Epithelial cell of proximal tubule (primary cell): ENCODE measurements at regions not wholly inside any gene's neighbourhood (a gene's known extent, or its start where the extent isn't known, plus 50 kb on each side); places are given as distances from the start of the nearest gene placed in this dataset.

ENCODE experiments used
- DNase-seq: peaks from one replicate; pipeline ENCODE4 v3.0.0-alpha.2; 2011; ENCODE audit warnings: low read depth
- H3K4me3 ChIP-seq: 2 replicates; pipeline ENCODE4 v1.5.1; 2011; ENCODE audit warnings: low read depth, mild to moderate bottlenecking, low read length
- TF ChIP-seq, protein P1 (sequence below): conservative IDR thresholded peaks from 2 replicates; pipeline ENCODE4 v1.5.1; 2012; ENCODE audit warnings: low read depth, mild to moderate bottlenecking, low read length

DNA sequence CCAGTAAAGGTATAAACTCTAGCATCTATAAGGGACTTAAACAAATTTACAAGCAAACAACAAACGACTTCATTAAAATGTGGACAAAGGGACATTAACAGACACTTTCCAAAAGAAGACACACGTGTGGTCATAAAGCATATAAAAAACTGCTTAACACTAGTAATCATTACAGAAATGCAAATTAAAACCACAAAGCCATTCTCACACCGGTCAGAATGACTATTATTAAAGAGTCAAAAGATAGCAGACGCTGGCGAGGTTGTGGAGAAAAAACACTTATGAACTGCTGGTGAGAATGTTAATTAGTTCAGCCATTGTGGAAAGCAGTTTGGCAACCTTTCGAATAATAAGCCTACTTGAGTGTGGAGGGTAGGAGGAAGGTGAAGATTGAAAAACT, 217.1 kb upstream of the DLGAP1 start:
- TF ChIP-seq, protein P1, sequence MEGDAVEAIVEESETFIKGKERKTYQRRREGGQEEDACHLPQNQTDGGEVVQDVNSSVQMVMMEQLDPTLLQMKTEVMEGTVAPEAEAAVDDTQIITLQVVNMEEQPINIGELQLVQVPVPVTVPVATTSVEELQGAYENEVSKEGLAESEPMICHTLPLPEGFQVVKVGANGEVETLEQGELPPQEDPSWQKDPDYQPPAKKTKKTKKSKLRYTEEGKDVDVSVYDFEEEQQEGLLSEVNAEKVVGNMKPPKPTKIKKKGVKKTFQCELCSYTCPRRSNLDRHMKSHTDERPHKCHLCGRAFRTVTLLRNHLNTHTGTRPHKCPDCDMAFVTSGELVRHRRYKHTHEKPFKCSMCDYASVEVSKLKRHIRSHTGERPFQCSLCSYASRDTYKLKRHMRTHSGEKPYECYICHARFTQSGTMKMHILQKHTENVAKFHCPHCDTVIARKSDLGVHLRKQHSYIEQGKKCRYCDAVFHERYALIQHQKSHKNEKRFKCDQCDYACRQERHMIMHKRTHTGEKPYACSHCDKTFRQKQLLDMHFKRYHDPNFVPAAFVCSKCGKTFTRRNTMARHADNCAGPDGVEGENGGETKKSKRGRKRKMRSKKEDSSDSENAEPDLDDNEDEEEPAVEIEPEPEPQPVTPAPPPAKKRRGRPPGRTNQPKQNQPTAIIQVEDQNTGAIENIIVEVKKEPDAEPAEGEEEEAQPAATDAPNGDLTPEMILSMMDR: no peak
- no peak for DNase-seq
- no peak overlapping the region for H3K4me3 ChIP-seq

GRCh38 chr18:4658804-4659203, 203.7 kb upstream of the DLGAP1 start:
- no peak for DNase-seq
- TF ChIP-seq, protein P1: no peak

GRCh38 chr18:4653418-4653817, 198.3 kb upstream of the DLGAP1 start:
- TF ChIP-seq, protein P1: no peak
- no peak for DNase-seq
- H3K4me3 ChIP-seq: no peak overlapping the region

More at GRCh38 chr18:4658804-4659203, 203.7 kb upstream of the DLGAP1 start:
- H3K4me3 ChIP-seq: no peak overlapping the region

DNA sequence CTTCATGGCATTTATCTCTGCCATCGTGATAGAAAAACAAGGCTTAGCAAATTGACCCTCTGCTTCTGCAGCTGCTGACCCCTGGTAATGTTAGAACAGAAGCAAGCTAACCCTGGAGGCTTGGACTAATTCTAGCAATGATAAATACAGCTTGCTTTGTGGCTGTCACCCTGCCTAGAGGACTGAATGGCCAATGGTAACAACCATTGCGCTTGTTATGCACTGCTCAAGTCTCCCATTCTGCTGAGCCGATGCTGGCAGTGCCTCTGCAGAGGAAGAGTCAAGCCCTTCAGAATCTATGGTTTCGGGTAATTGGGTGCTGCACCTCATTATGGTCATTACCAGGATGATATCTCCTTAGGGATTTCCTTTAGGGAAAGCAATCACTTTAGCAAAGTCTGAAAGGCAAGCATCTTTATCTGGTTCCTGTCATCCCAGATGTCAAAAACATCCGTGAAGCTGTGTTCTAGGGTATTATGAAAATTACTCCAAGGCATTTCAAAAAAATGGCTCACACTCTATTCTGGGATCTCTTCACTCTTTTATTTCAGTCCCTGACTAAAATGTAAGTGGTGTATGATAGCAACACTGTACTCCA, 186.8 kb upstream of the DLGAP1 start:
- no peak overlapping the region for H3K4me3 ChIP-seq
- TF ChIP-seq, protein P1: no peak
- DNase-seq: no peak

GRCh38 chr18:4640349-4641012, 185.4 kb upstream of the DLGAP1 start:
- DNase-seq: no peak
- H3K4me3 ChIP-seq: no peak overlapping the region
- TF ChIP-seq, protein P1: no peak

DNA sequence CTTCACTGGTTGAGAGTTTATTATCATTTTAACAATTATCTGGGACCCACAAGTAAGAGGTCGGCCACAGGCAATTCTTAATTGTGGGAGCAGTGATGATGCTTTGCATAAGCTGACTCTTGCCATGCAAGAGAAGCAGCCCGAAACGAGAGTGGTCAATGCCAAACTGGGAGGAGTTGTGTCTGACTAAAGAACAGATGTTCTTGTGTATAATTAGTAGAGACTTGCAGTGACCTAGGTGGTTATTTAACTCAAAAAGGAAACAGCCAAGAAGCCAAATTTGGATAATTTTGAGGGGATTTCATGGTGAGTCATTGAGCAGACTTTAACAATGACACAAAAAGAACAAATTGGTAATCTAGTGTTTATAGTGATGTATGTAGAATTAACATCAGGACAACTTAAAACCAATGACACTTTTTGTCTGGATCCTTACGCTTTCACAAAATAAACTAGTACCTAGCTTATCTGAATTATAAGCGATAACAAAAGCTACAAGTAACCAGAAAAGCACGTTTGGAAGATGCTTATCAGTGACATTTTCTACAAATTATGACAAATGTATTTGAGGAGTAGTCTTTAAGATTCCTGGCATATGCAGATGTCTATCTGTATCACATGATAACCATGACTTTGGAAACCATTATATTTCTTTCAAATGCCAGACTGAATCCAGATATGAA, 184.7 kb upstream of the DLGAP1 start:
- no peak for DNase-seq
- TF ChIP-seq, protein P1: no peak
- no peak overlapping the region for H3K4me3 ChIP-seq
